ENCODE measurements at regions not wholly inside any gene's neighbourhood (a gene's known extent, or its start where the extent isn't known, plus 50 kb on each side); places are given as distances from the start of the nearest gene placed in this dataset.
"Not testable (repeated sequence)": the region's sequence is repeated elsewhere in the genome, so short reads cannot be mapped to it uniquely, and the experiment has no call there.

- no peak for DNase-seq
Observed at GRCh38 chr6:9233226-9233625, 797.9 kb upstream of the SLC35B3 start.

GRCh38 chr6:9225441-9225871 lies 790.1 kb upstream of the SLC35B3 start:
- no peak for DNase-seq

- DNase-seq, result no peak
Observed at GRCh38 chr6:9224539-9224938, 789.2 kb upstream of the SLC35B3 start.

GRCh38 chr6:9213717-9214116 lies 778.4 kb upstream of the SLC35B3 start:
- not testable (repeated sequence) for DNase-seq

GRCh38 chr6:9208966-9209365 lies 773.6 kb upstream of the SLC35B3 start:
- no peak for DNase-seq

- DNase-seq, result no peak
Observed at GRCh38 chr6:9205645-9206044, 770.3 kb upstream of the SLC35B3 start.

GRCh38 chr6:9204171-9204570 lies 768.8 kb upstream of the SLC35B3 start:
- DNase-seq, result no peak

GRCh38 chr6:9200712-9201111 lies 765.4 kb upstream of the SLC35B3 start:
- no peak for DNase-seq

- no peak for DNase-seq
Observed at GRCh38 chr6:9197726-9198125, 762.4 kb upstream of the SLC35B3 start.

GRCh38 chr6:9195322-9195721 lies 760.0 kb upstream of the SLC35B3 start:
- DNase-seq, result no peak

GRCh38 chr6:9192405-9192909 lies 757.1 kb upstream of the SLC35B3 start:
- no peak for DNase-seq

GRCh38 chr6:9186148-9186547 lies 750.8 kb upstream of the SLC35B3 start:
- DNase-seq, result no peak

- no peak for DNase-seq
Observed at GRCh38 chr6:9178071-9178470, 742.7 kb upstream of the SLC35B3 start.

GRCh38 chr6:9173229-9173628 lies 737.9 kb upstream of the SLC35B3 start:
- DNase-seq, result no peak

- no peak for DNase-seq
Observed at GRCh38 chr6:9172096-9172495, 736.8 kb upstream of the SLC35B3 start.

- no peak for DNase-seq
Observed at GRCh38 chr6:9168669-9169068, 733.3 kb upstream of the SLC35B3 start.

GRCh38 chr6:9161731-9162130 lies 726.4 kb upstream of the SLC35B3 start:
- no peak for DNase-seq

- DNase-seq, result no peak
Observed at GRCh38 chr6:9159051-9159450, 723.7 kb upstream of the SLC35B3 start.

GRCh38 chr6:9155836-9156235 lies 720.5 kb upstream of the SLC35B3 start:
- DNase-seq, result no peak

- no peak for DNase-seq
Observed at GRCh38 chr6:9143140-9143539, 707.8 kb upstream of the SLC35B3 start.

GRCh38 chr6:9140951-9141460 lies 705.7 kb upstream of the SLC35B3 start:
- no peak for DNase-seq

GRCh38 chr6:9140172-9140571 lies 704.8 kb upstream of the SLC35B3 start:
- DNase-seq, result no peak

GRCh38 chr6:9139746-9140145 lies 704.4 kb upstream of the SLC35B3 start:
- no peak for DNase-seq

- no peak for DNase-seq
Observed at GRCh38 chr6:9138936-9139335, 703.6 kb upstream of the SLC35B3 start.

GRCh38 chr6:9136141-9136822 lies 700.9 kb upstream of the SLC35B3 start:
- DNase-seq, result no peak
